Keratinocyte (primary cell): ENCODE measurements at regions not wholly inside any gene's neighbourhood (a gene's known extent, or its start where the extent isn't known, plus 50 kb on each side); places are given as distances from the start of the nearest gene placed in this dataset.
"Not testable (repeated sequence)": the region's sequence is repeated elsewhere in the genome, so short reads cannot be mapped to it uniquely, and the experiment has no call there.

Source experiments
- DNase-seq: peaks from one replicate; pipeline ENCODE4 v3.0.0-alpha.2; 2011; ENCODE audit warnings: low read depth, missing footprints, low spot score
- FAIRE-seq: peaks from 2 replicates; lab custom pipeline; 2011; peaks lifted over from hg19 to GRCh38; lab: Jason Lieb, UNC
- H2AFZ ChIP-seq: 2 replicates; pipeline ENCODE4 v1.6.0; 2012; ENCODE audit warnings: low read length, control low read depth, inconsistent platforms; ENCODE audit not compliant: control insufficient read depth
- H3K27ac ChIP-seq: 2 replicates; pipeline ENCODE4 v1.5.1; 2011; ENCODE audit warnings: low read length; ENCODE audit not compliant: control insufficient read depth, insufficient read depth
- H3K27me3 ChIP-seq: 3 replicates; pipeline ENCODE4 v1.6.0; 2011; ENCODE audit warnings: low read length; ENCODE audit not compliant: control insufficient read depth, insufficient read depth; ENCODE audit errors: extremely low read depth
- H3K36me3 ChIP-seq, 2 experiments: 2 replicates in 1 of 2; 3 replicates in 1 of 2; pipeline ENCODE4 v1.5.1; 2011; ENCODE audit warnings: low read length in 2 of 2, mild to moderate bottlenecking in 1 of 2; ENCODE audit not compliant: control insufficient read depth in 2 of 2, insufficient read depth in 2 of 2; ENCODE audit errors: extremely low read depth in 1 of 2
- H3K4me1 ChIP-seq: 3 replicates; pipeline ENCODE4 v1.5.1; 2011; ENCODE audit warnings: low read length; ENCODE audit not compliant: control insufficient read depth, insufficient read depth; ENCODE audit errors: extremely low read depth
- H3K4me2 ChIP-seq: 3 replicates; pipeline ENCODE4 v1.6.0; 2011; ENCODE audit warnings: low read depth, low read length; ENCODE audit not compliant: control insufficient read depth, insufficient read depth; ENCODE audit errors: extremely low read depth
- H3K4me3 ChIP-seq, 3 experiments: fragments of 200-600 bp in 1 of 3; sonication (generic) in 1 of 3; 2 replicates in 2 of 3; 3 replicates in 1 of 3; pipeline ENCODE4 v1.5.1; 2011 to 2016; ENCODE audit warnings: low read length in 3 of 3, mild to moderate bottlenecking in 3 of 3, control low read depth in 2 of 3, inconsistent platforms in 1 of 3, low read depth in 1 of 3, mixed read lengths in 1 of 3, mixed run types in 1 of 3, moderate library complexity in 1 of 3; ENCODE audit not compliant: control insufficient read depth in 2 of 3, insufficient read depth in 2 of 3; ENCODE audit errors: extremely low read depth in 1 of 3
- H3K79me2 ChIP-seq: 2 replicates; pipeline ENCODE4 v1.6.0; 2012; ENCODE audit warnings: low read length; ENCODE audit not compliant: control insufficient read depth, insufficient read depth
- H3K9ac ChIP-seq: 3 replicates; pipeline ENCODE4 v1.6.0; 2011; ENCODE audit warnings: low read length; ENCODE audit not compliant: control insufficient read depth, insufficient read depth; ENCODE audit errors: extremely low read depth
- H3K9me1 ChIP-seq: 3 replicates; pipeline ENCODE4 v1.6.0; 2011; ENCODE audit warnings: low read length; ENCODE audit not compliant: control insufficient read depth, insufficient read depth; ENCODE audit errors: extremely low read depth
- H3K9me3 ChIP-seq: 2 replicates; pipeline ENCODE4 v1.5.1; 2012; ENCODE audit warnings: low read depth, low read length; ENCODE audit not compliant: control insufficient read depth
- H4K20me1 ChIP-seq: 3 replicates; pipeline ENCODE4 v1.6.0; 2011; ENCODE audit warnings: low read length; ENCODE audit not compliant: control insufficient read depth, insufficient read depth; ENCODE audit errors: extremely low read depth
- EZH2 ChIP-seq: IDR thresholded peaks from one replicate; pipeline ENCODE4 v1.6.1; 2012; ENCODE audit warnings: inconsistent platforms, mild to moderate bottlenecking, low read length, moderate library complexity
- dilution Hi-C: fragments of 300-500 bp; cut with MboI; formaldehyde crosslinking; loops from one replicate; pipeline ENCODE4 v1.7.0; 2020; ENCODE audit warnings: low sequenced_read_pairs; ENCODE audit not compliant: extremely low pct_ligation_motif_present
- TF ChIP-seq, protein P1 (sequence below), 3 experiments: IDR thresholded peaks in 1 of 3; conservative IDR thresholded peaks in 1 of 3; optimal IDR thresholded peaks in 1 of 3; 2 replicates in 2 of 3; 3 replicates in 1 of 3; pipeline versions ENCODE3 to v1.5.1; 2011; ENCODE audit warnings: low read length in 3 of 3, mild to moderate bottlenecking in 3 of 3, moderate library complexity in 2 of 3, control low read depth in 1 of 3, inconsistent platforms in 1 of 3; ENCODE audit not compliant: insufficient read depth in 2 of 3; ENCODE audit errors: extremely low read depth in 1 of 3

DNA sequence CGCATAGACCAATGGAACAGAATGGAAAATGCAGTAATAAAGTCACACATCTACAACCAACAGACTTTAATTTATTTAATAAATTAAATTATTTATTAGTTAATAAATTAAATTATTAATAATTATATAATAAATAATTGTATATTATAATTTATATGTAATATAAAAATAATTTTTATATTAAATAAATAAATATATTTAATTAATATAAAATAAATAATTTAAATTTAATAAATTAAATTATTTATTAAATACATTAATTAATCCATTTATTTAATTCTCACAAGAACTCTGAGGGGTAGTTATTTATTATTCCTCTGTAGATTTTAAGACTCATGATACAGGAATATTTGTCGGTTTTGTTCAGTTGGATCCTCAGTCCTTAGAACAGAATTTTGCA is 176.1 kb upstream of the ADAMTS19 start:
- no peaks in the 10 kb centered on the region for H3K9me1 ChIP-seq
- H3K79me2 ChIP-seq, result no peaks in the 10 kb centered on the region
- no peak for DNase-seq
- no peak for FAIRE-seq
- no peak overlapping the region for H3K4me2 ChIP-seq
- no peaks in the 10 kb centered on the region for H3K9me3 ChIP-seq
- H3K27me3 ChIP-seq, result no peaks in the 10 kb centered on the region
- H3K4me3 ChIP-seq, result no peak overlapping the region
- TF ChIP-seq, protein P1, sequence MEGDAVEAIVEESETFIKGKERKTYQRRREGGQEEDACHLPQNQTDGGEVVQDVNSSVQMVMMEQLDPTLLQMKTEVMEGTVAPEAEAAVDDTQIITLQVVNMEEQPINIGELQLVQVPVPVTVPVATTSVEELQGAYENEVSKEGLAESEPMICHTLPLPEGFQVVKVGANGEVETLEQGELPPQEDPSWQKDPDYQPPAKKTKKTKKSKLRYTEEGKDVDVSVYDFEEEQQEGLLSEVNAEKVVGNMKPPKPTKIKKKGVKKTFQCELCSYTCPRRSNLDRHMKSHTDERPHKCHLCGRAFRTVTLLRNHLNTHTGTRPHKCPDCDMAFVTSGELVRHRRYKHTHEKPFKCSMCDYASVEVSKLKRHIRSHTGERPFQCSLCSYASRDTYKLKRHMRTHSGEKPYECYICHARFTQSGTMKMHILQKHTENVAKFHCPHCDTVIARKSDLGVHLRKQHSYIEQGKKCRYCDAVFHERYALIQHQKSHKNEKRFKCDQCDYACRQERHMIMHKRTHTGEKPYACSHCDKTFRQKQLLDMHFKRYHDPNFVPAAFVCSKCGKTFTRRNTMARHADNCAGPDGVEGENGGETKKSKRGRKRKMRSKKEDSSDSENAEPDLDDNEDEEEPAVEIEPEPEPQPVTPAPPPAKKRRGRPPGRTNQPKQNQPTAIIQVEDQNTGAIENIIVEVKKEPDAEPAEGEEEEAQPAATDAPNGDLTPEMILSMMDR (optimal IDR thresholded peaks at IDR 0.05 in 1 of 3, IDR thresholded peaks at IDR 0.05 in 1 of 3, conservative IDR thresholded peaks at IDR 0.05 in 1 of 3; ENCODE audit: extremely low read depth in 1 of 3, insufficient read depth in 2 of 3, low read length in 3 of 3), result no peak
- TF ChIP-seq EZH2, result no peak
- no peak overlapping the region for H2AFZ ChIP-seq
- no peaks in the 10 kb centered on the region for H4K20me1 ChIP-seq
- dilution Hi-C loops, result no loop called here
- H3K36me3 ChIP-seq, result no peaks in the 10 kb centered on the region
- no peak overlapping the region for H3K9ac ChIP-seq
- H3K4me1 ChIP-seq, result no peaks in the 10 kb centered on the region
- H3K27ac ChIP-seq, result no peak overlapping the region

DNA sequence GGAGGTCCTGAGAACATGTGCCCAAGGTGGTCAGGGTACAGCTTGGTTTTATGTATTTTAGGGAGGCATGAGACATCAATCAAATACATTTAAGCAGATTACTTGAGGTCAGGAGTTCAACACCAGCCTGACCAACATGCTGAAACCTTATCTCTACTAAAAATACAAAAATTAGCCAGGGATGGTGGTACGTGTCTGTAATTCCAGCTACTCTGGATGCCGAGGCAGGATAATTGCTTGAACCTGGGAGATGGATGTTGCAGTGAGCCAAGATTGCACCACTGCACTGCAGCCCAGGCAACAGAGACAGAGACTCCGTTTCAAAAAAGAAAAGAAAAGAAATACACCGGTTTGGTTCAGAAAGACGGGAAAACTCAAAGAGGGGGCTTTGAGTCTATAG is 165.9 kb upstream of the ADAMTS19 start:
- FAIRE-seq, H3K9me3 ChIP-seq, DNase-seq, H3K27me3 ChIP-seq, H3K36me3 ChIP-seq, H3K4me1 ChIP-seq, H3K9me1 ChIP-seq, H2AFZ ChIP-seq, H3K79me2 ChIP-seq, H3K27ac ChIP-seq, H3K9ac ChIP-seq, H3K4me2 ChIP-seq, H4K20me1 ChIP-seq, dilution Hi-C loops, H3K4me3 ChIP-seq: not testable (repeated sequence)

DNA sequence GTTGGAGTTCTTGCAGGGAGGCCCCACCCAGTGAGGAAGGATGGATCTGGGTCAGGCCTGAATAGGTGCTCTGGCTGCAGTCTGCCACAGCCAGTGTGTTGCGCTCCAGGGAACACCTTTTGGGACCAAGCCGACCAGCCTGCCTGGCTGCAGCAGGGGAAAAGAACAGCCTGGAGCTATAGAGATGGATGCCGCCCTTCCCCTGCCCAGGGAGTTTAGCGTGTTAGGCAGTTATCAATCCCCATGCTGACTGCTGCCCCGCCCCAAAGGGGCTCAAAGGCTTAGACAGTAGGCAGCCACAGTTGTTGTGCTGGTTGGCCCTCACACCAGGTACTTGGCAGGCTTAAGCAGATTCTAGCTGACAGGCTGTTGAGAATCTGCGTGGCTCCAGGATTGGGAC is 153.4 kb upstream of the ADAMTS19 start:
- H4K20me1 ChIP-seq, result no peaks in the 10 kb centered on the region
- no peak overlapping the region for H3K4me3 ChIP-seq
- dilution Hi-C loops, result no loop called here
- H3K79me2 ChIP-seq, result no peaks in the 10 kb centered on the region
- no peaks in the 10 kb centered on the region for H3K4me1 ChIP-seq
- DNase-seq (no peak), FAIRE-seq (no peak)
- H3K9me3 ChIP-seq, result no peaks in the 10 kb centered on the region
- H3K9me1 ChIP-seq, result no peaks in the 10 kb centered on the region
- TF ChIP-seq, protein P1 (optimal IDR thresholded peaks at IDR 0.05 in 1 of 3, IDR thresholded peaks at IDR 0.05 in 1 of 3, conservative IDR thresholded peaks at IDR 0.05 in 1 of 3; ENCODE audit: extremely low read depth in 1 of 3, insufficient read depth in 2 of 3, low read length in 3 of 3), result no peak
- H3K4me2 ChIP-seq, result no peak overlapping the region
- no peaks in the 10 kb centered on the region for H3K36me3 ChIP-seq
- H2AFZ ChIP-seq, result no peak overlapping the region
- no peaks in the 10 kb centered on the region for H3K27me3 ChIP-seq
- H3K27ac ChIP-seq, result no peak overlapping the region
- no peak overlapping the region for H3K9ac ChIP-seq
